Tibial artery (tissue), 4 donors: ENCODE measurements at regions not wholly inside any gene's neighbourhood (a gene's known extent, or its start where the extent isn't known, plus 50 kb on each side); places are given as distances from the start of the nearest gene placed in this dataset.

Source experiments
- DNase-seq, 2 donors: peaks; one replicate each; pipeline ENCODE4 v3.0.0-alpha.2; 2019
- H3K27ac ChIP-seq, 2 donors: fragments of 200-600 bp; sonication (generic) in 1 of 2; 1 replicate in 1 of 2; 2 replicates in 1 of 2; pipeline ENCODE4 v1.5.1; 2018 to 2019; ENCODE audit warnings: mild to moderate bottlenecking in 1 of 2
- H3K27me3 ChIP-seq, 2 donors: fragments of 200-600 bp; sonication (generic) in 1 of 2; one replicate each; pipeline versions ENCODE4 v1.5.1 to v1.6.0; 2016 to 2019
- H3K36me3 ChIP-seq, 3 donors: fragments of 200-600 bp; sonication (generic) in 2 of 3; one replicate each; pipeline ENCODE4 v1.5.1; 2016 to 2019; ENCODE audit warnings: mild to moderate bottlenecking in 2 of 3
- H3K4me1 ChIP-seq, 4 donors: fragments of 200-600 bp; sonication (generic) in 2 of 4; 1 replicate in 3 of 4; 2 replicates in 1 of 4; pipeline ENCODE4 v1.5.1; 2016 to 2019
- H3K4me3 ChIP-seq, 2 donors: fragments of 200-600 bp; sonication (generic) in 1 of 2; 1 replicate in 1 of 2; 2 replicates in 1 of 2; pipeline ENCODE4 v1.5.1; 2018 to 2019; ENCODE audit warnings: mild to moderate bottlenecking in 2 of 2
- H3K9me3 ChIP-seq, 3 donors: fragments of 200-600 bp; sonication (generic) in 1 of 3; one replicate each; pipeline ENCODE4 v1.5.1; 2016 to 2019
- intact Hi-C: fragments of 100-400 bp; cut with DNase I; formaldehyde crosslinking; loops from one replicate; pipeline ENCODE4 v1.15.0; 2023; ENCODE audit warnings: low total_unique reads
- TF ChIP-seq, protein P1 (sequence below), 2 experiments: fragments of 200-600 bp in 1 of 2; fragments of 450-650 bp in 1 of 2; IDR thresholded peaks; one replicate each; pipeline ENCODE4 v1.5.1; 2017 to 2019; ENCODE audit warnings: antibody characterized with exemption in 2 of 2, mild to moderate bottlenecking in 1 of 2, moderate library complexity in 1 of 2

DNA sequence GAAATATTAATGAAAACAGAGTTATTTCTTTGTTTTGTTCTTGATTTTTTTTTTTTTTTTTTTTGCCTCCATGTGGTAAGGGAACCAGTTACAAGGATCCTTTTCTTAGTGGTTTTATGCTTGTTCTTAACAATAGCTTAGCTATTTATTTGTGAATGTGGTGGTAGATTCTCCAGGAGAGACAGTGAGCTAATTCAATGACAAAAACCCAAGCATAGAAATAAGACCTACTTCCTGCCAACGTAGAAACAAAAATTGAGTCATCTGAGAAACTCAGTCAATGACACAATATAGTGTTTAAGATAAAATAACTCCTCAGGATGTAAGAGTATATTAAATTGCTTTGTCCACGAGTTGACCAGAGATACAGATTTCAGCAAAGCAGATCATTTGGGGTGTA, 863.8 kb upstream of the PABPC4L start:
- H3K4me1 ChIP-seq, result no peaks in the 10 kb centered on the region
- no peak overlapping the region for H3K27ac ChIP-seq
- intact Hi-C loops, result no loop called here

DNA sequence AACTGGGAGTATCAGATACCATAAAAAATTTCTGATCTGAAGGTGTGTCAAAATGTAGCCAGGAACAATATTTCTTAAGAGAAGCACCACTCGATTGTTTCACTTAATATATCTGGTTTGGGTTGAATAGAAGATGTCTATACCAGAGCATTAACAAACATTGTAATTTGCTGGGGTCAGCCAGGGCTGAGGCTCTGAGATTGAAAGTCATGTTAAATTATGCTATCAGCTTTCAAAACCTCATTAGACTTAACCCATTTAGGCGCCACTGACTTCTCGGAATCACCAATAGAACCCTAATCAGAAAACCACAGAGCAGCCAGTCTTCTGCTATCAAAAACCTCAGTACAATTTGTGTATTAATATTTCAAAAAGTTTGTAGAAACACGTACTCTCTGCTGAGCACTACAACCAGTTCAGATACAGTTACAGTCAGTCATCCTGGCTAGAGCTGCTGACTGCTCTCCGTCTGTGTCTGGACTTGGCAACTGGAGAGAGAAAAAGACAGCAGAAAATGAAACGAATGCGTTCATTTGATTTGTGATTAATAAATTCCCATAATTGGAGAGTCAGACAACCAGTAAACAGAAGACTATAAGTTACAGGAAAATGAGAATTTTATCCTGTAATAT, 848.6 kb upstream of the PABPC4L start:
- no peaks in the 10 kb centered on the region for H3K9me3 ChIP-seq
- TF ChIP-seq, protein P1, sequence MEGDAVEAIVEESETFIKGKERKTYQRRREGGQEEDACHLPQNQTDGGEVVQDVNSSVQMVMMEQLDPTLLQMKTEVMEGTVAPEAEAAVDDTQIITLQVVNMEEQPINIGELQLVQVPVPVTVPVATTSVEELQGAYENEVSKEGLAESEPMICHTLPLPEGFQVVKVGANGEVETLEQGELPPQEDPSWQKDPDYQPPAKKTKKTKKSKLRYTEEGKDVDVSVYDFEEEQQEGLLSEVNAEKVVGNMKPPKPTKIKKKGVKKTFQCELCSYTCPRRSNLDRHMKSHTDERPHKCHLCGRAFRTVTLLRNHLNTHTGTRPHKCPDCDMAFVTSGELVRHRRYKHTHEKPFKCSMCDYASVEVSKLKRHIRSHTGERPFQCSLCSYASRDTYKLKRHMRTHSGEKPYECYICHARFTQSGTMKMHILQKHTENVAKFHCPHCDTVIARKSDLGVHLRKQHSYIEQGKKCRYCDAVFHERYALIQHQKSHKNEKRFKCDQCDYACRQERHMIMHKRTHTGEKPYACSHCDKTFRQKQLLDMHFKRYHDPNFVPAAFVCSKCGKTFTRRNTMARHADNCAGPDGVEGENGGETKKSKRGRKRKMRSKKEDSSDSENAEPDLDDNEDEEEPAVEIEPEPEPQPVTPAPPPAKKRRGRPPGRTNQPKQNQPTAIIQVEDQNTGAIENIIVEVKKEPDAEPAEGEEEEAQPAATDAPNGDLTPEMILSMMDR (IDR thresholded peaks at IDR 0.05), result no peak
- no peaks in the 10 kb centered on the region for H3K4me1 ChIP-seq
- intact Hi-C loops, result no loop called here
- no peak for DNase-seq
- no peaks in the 10 kb centered on the region for H3K27me3 ChIP-seq
- no peaks in the 10 kb centered on the region for H3K36me3 ChIP-seq
- no peak overlapping the region for H3K4me3 ChIP-seq
- no peak overlapping the region for H3K27ac ChIP-seq

More for the DNA sequence above, 863.8 kb upstream of the PABPC4L start:
- Histone ChIP-seq H3K27me3 (no peaks in the 10 kb centered on the region), H3K4me3 (no peak overlapping the region), H3K36me3 (no peaks in the 10 kb centered on the region), H3K9me3 (no peaks in the 10 kb centered on the region)
- no peak for DNase-seq
- TF ChIP-seq, protein P1 (IDR thresholded peaks at IDR 0.05), result no peak

DNA sequence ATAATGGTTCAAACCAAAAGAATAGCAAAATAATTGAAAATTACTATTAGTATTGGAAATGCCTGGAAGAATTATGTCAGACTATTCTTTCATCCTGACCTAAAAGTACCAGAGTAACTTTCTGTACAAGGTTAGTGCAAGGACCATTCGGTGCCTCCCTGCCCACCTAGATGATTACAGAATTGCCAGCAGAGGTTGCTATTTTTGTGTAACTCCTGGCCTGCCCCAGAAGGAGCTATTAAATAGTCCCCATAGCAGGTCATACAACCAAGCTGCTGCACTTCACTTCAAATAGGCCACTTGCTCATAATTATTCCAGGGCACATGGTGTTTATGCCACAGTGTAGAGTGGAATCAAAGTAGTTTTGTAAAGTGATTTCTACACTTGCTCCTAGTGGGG, 831.1 kb upstream of the PABPC4L start:
- TF ChIP-seq, protein P1 (IDR thresholded peaks at IDR 0.05), result no peak
- Histone ChIP-seq H3K9me3 (no peaks in the 10 kb centered on the region), H3K4me1 (no peaks in the 10 kb centered on the region), H3K4me3 (no peak overlapping the region), H3K27me3 (no peaks in the 10 kb centered on the region), H3K27ac (no peak overlapping the region), H3K36me3 (no peaks in the 10 kb centered on the region)
- intact Hi-C loops, result no loop called here
- no peak for DNase-seq

DNA sequence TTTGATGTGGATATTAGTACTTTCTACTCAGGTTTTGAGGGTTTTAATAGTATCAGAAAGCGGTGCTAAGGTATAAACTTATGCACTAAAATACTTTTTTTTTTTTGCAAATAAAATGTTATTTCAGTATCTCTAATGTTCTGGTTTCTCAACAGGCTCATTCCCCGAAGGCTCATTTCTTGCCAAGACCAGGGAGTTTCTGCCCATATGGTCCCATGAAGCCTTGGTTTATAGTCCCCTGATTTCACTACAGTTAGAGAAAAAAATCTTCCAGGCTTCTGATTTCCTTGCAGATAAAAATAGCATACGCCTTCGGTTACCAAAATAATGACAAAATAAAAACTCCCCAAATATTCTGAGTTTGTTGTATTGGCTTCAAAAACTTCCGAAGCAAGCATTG, 814.2 kb upstream of the PABPC4L start:
- no peaks in the 10 kb centered on the region for H3K4me1 ChIP-seq
- no peaks in the 10 kb centered on the region for H3K27me3 ChIP-seq
- no peak for DNase-seq
- intact Hi-C loops, result no loop called here
- H3K36me3 ChIP-seq, result no peaks in the 10 kb centered on the region
- TF ChIP-seq, protein P1 (IDR thresholded peaks at IDR 0.05), result no peak
- no peaks in the 10 kb centered on the region for H3K9me3 ChIP-seq
- no peak overlapping the region for H3K27ac ChIP-seq
- H3K4me3 ChIP-seq, result no peak overlapping the region

DNA sequence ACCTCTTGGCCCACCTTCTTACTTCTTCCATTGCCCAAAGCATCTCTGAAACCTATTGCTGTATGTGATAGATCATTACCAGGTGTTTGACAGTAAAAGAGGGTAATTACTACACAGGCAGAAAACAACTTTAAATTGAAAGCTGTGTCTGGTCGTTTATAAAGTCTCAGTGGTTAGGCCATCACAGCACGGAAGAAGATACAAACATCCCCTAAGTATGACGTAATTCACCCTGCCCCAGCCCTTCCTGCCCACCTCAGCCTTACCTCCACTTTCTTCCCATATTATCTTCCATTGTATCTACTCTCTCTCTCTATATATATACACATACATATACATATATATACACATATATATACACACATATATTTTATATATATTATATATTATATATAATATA, 805.8 kb upstream of the PABPC4L start:
- intact Hi-C loops, result no loop called here

More for the DNA sequence above, 805.8 kb upstream of the PABPC4L start:
- H3K36me3 ChIP-seq, result no peaks in the 10 kb centered on the region
- TF ChIP-seq, protein P1 (IDR thresholded peaks at IDR 0.05), result no peak
- no peaks in the 10 kb centered on the region for H3K27me3 ChIP-seq
- DNase-seq, result no peak
- no peaks in the 10 kb centered on the region for H3K9me3 ChIP-seq
- no peaks in the 10 kb centered on the region for H3K4me1 ChIP-seq
- no peak overlapping the region for H3K27ac ChIP-seq
- H3K4me3 ChIP-seq, result no peak overlapping the region
